H9 (cell line): ENCODE measurements at regions not wholly inside any gene's neighbourhood (a gene's known extent, or its start where the extent isn't known, plus 50 kb on each side); places are given as distances from the start of the nearest gene placed in this dataset.

Experiments
- DNase-seq: peaks from one replicate; pipeline ENCODE4 v3.0.0-alpha.2; 2017
- H2AFZ ChIP-seq: one replicate; pipeline ENCODE4 v1.6.1; 2013; ENCODE audit warnings: mild to moderate bottlenecking, low read length, control low read depth, moderate library complexity
- H2AK5ac ChIP-seq: 2 replicates; pipeline ENCODE4 v1.6.1; 2013; ENCODE audit warnings: low read length, control low read depth, mixed read lengths; ENCODE audit not compliant: insufficient read length
- H2BK120ac ChIP-seq: one replicate; pipeline ENCODE4 v1.6.1; 2013; ENCODE audit warnings: low read depth, mild to moderate bottlenecking, low read length, control low read depth, inconsistent platforms; ENCODE audit not compliant: poor library complexity, severe bottlenecking
- H2BK12ac ChIP-seq: 2 replicates; pipeline ENCODE4 v1.6.1; 2013; ENCODE audit warnings: low read length, control low read depth, mixed read lengths, low read depth; ENCODE audit not compliant: insufficient read length
- H2BK15ac ChIP-seq: 2 replicates; pipeline ENCODE4 v1.6.1; 2013; ENCODE audit warnings: low read depth, low read length, control low read depth
- H2BK20ac ChIP-seq: one replicate; pipeline ENCODE4 v1.6.1; 2013; ENCODE audit warnings: low read depth, mild to moderate bottlenecking, low read length, control low read depth, inconsistent platforms; ENCODE audit not compliant: poor library complexity, severe bottlenecking
- H2BK5ac ChIP-seq: 2 replicates; pipeline ENCODE4 v1.6.1; 2013; ENCODE audit warnings: low read length, control low read depth, mixed read lengths; ENCODE audit not compliant: insufficient read length
- H3K14ac ChIP-seq: 2 replicates; pipeline ENCODE4 v1.6.1; 2013; ENCODE audit warnings: low read length, control low read depth; ENCODE audit not compliant: insufficient read depth
- H3K18ac ChIP-seq: 2 replicates; pipeline ENCODE4 v1.6.1; 2013; ENCODE audit warnings: low read depth, mild to moderate bottlenecking, mixed read lengths, low read length, control low read depth; ENCODE audit not compliant: insufficient read length
- H3K23ac ChIP-seq: 2 replicates; pipeline ENCODE4 v1.6.1; 2013; ENCODE audit warnings: low read length, control low read depth, mixed read lengths, low read depth; ENCODE audit not compliant: insufficient read length
- H3K23me2 ChIP-seq: 2 replicates; pipeline ENCODE4 v1.6.1; 2013; ENCODE audit warnings: low read depth, mild to moderate bottlenecking, mixed read lengths, low read length, control low read depth; ENCODE audit not compliant: insufficient read length, poor library complexity, severe bottlenecking
- H3K27ac ChIP-seq: 2 replicates; pipeline ENCODE4 v1.5.1; 2013; ENCODE audit warnings: low read length, control low read depth, mixed read lengths, low read depth; ENCODE audit not compliant: insufficient read length
- H3K27me3 ChIP-seq: 2 replicates; pipeline ENCODE4 v1.6.1; 2013; ENCODE audit warnings: low read length, control low read depth, inconsistent platforms; ENCODE audit not compliant: insufficient read depth
- H3K4ac ChIP-seq: 2 replicates; pipeline ENCODE4 v1.6.1; 2013; ENCODE audit warnings: low read depth, mild to moderate bottlenecking, control low read depth, inconsistent platforms, low read length, moderate library complexity
- H3K4me1 ChIP-seq: 2 replicates; pipeline ENCODE4 v1.6.1; 2013; ENCODE audit warnings: low read length, control low read depth, inconsistent platforms; ENCODE audit not compliant: insufficient read depth
- H3K4me2 ChIP-seq: 2 replicates; pipeline ENCODE4 v1.6.1; 2013; ENCODE audit warnings: low read length, control low read depth, mixed read lengths; ENCODE audit not compliant: insufficient read length, insufficient read depth
- H3K56ac ChIP-seq: 2 replicates; pipeline ENCODE4 v1.6.1; 2013; ENCODE audit warnings: low read depth, mild to moderate bottlenecking, mixed read lengths, low read length, control low read depth; ENCODE audit not compliant: insufficient read length
- H3K79me1 ChIP-seq: 2 replicates; pipeline ENCODE4 v1.6.1; 2013; ENCODE audit warnings: low read depth, mild to moderate bottlenecking, moderate library complexity, low read length, control low read depth, inconsistent platforms; ENCODE audit not compliant: insufficient read depth, poor library complexity, severe bottlenecking
- H3K79me2 ChIP-seq: 2 replicates; pipeline ENCODE4 v1.6.1; 2013; ENCODE audit warnings: low read length, control low read depth, inconsistent platforms; ENCODE audit not compliant: insufficient read depth
- H3K9ac ChIP-seq: 2 replicates; pipeline ENCODE4 v1.6.1; 2013; ENCODE audit warnings: low read length, control low read depth, mixed read lengths; ENCODE audit not compliant: insufficient read length; ENCODE audit errors: extremely low read depth
- H3K9me3 ChIP-seq: one replicate; pipeline ENCODE4 v1.6.1; 2013; ENCODE audit warnings: low read depth, low read length, inconsistent platforms; ENCODE audit not compliant: control insufficient read depth
- H3T11ph ChIP-seq: one replicate; pipeline ENCODE4 v1.6.1; 2013; ENCODE audit warnings: mild to moderate bottlenecking, low read length, control low read depth, inconsistent platforms
- H4K20me1 ChIP-seq: one replicate; pipeline ENCODE4 v1.6.1; 2013; ENCODE audit not compliant: control insufficient read depth, insufficient read length, insufficient read depth
- H4K5ac ChIP-seq: 2 replicates; pipeline ENCODE4 v1.6.1; 2013; ENCODE audit warnings: low read depth, mild to moderate bottlenecking, mixed read lengths, low read length, control low read depth; ENCODE audit not compliant: insufficient read length
- H4K8ac ChIP-seq: replicated peaks from 2 replicates; pipeline ENCODE4 v1.6.1; 2013; ENCODE audit warnings: low read length, control low read depth, mixed read lengths, low read depth; ENCODE audit not compliant: insufficient read length
- H4K91ac ChIP-seq: 2 replicates; pipeline ENCODE4 v1.6.1; 2013; ENCODE audit warnings: low read depth, mild to moderate bottlenecking, moderate library complexity, mixed read lengths, low read length, control low read depth; ENCODE audit not compliant: insufficient read length
- H3K27ac Mint-ChIP-seq, 3 experiments: 2 replicates in 2 of 3; 3 replicates in 1 of 3; pipeline ENCODE4 v1.8.0; 2020 to 2021; ENCODE audit warnings: mixed read lengths in 3 of 3, mild to moderate bottlenecking in 1 of 3, moderate library complexity in 1 of 3
- H3K27me3 Mint-ChIP-seq: 2 replicates; pipeline ENCODE4 v1.8.0; 2021; ENCODE audit warnings: low read depth, mild to moderate bottlenecking, moderate library complexity, mixed read lengths
- H3K36me3 Mint-ChIP-seq, 3 experiments: 2 replicates in 2 of 3; 3 replicates in 1 of 3; pipeline ENCODE4 v1.8.0; 2020 to 2021; ENCODE audit warnings: low read depth in 3 of 3, mixed read lengths in 3 of 3; ENCODE audit not compliant: insufficient read depth in 1 of 3
- H3K4me1 Mint-ChIP-seq, 2 experiments: 2 replicates each; pipeline ENCODE4 v1.8.0; 2020; ENCODE audit warnings: mixed read lengths in 2 of 2
- H3K4me3 Mint-ChIP-seq, 2 experiments: 2 replicates in 1 of 2; 3 replicates in 1 of 2; pipeline ENCODE4 v1.8.0; 2020 to 2021; ENCODE audit warnings: mild to moderate bottlenecking in 2 of 2, mixed read lengths in 2 of 2, moderate library complexity in 1 of 2
- H3K9me3 Mint-ChIP-seq, 2 experiments: 2 replicates in 1 of 2; 3 replicates in 1 of 2; pipeline ENCODE4 v1.8.0; 2020; ENCODE audit warnings: mild to moderate bottlenecking in 2 of 2, mixed read lengths in 2 of 2, moderate library complexity in 1 of 2
- CTCF ChIP-seq: fragments of 200-600 bp; sonication (generic); conservative IDR thresholded peaks from 3 replicates; pipeline ENCODE4 v1.8.0; 2021; ENCODE audit warnings: antibody characterized with exemption, mild to moderate bottlenecking
- WGBS: extraction: QIAGEN DNeasy Blood & Tissue Kit; methylation state at CpG from one replicate; pipeline ENCODE4 v1.1.7; 2013; ENCODE audit warnings: missing lambda C conversion rate, low lambda C conversion rate, mixed read lengths; ENCODE audit not compliant: insufficient read length; ENCODE audit errors: extremely low coverage; 5-methylcytosine and 5-hydroxymethylcytosine counted together

- Mint-ChIP-seq H3K27ac (peak overlapping the region in 1 of 3 experiments; percentile 14; a peak in 1 of 7 replicates), H3K36me3 (peaks cover 0 to 8% (median 0%) of the 10 kb centered on the region in 3 experiments; a peak in 3 of 7 replicates), H3K9me3 (peaks cover 2 to 6% of the 10 kb centered on the region in 2 experiments; a peak in 2 of 5 replicates), H3K4me1 (peaks cover 6 to 9% of the 10 kb centered on the region in 2 experiments), H3K27me3 (no peaks in the 10 kb centered on the region), H3K4me3 (no peak overlapping the region)
- H3K27me3 ChIP-seq = no peaks in the 10 kb centered on the region
- H3K79me1 ChIP-seq = no peaks in the 10 kb centered on the region
- no peak overlapping the region for H2BK12ac ChIP-seq
- no CpG with 5 or more reads among the region's 7 CpGs for WGBS
- H2BK5ac ChIP-seq = no peak overlapping the region
- no peak overlapping the region for H2BK15ac ChIP-seq
- H3K9ac ChIP-seq = no peak overlapping the region
- H3K27ac ChIP-seq = no peak overlapping the region
- H3K23me2 ChIP-seq = no peaks in the 10 kb centered on the region
- H2BK20ac ChIP-seq = no peak overlapping the region
- no peak overlapping the region for H4K5ac ChIP-seq
- no peak for TF ChIP-seq CTCF
- no peak overlapping the region for H3K23ac ChIP-seq
- H4K20me1 ChIP-seq = no peaks in the 10 kb centered on the region
- H3K14ac ChIP-seq = no peak overlapping the region
- H3K56ac ChIP-seq = no peak overlapping the region
- no peak overlapping the region for H3T11ph ChIP-seq
- H2BK120ac ChIP-seq = no peak overlapping the region
- no peak overlapping the region for H3K4ac ChIP-seq
- no peak for DNase-seq
- no peaks in the 10 kb centered on the region for H3K9me3 ChIP-seq
- no peak overlapping the region for H3K4me2 ChIP-seq
- H3K18ac ChIP-seq = no peak overlapping the region
- no peak overlapping the region for H2AK5ac ChIP-seq
- no peak overlapping the region for H4K91ac ChIP-seq
- peak overlapping the region; percentile 62 for H2AFZ ChIP-seq
- H4K8ac ChIP-seq = no peak overlapping the region
- H3K4me1 ChIP-seq = no peaks in the 10 kb centered on the region
- H3K79me2 ChIP-seq = no peaks in the 10 kb centered on the region
These were observed 80.7 kb upstream of the HDAC9 start for GRCh38 chr7:18414885-18415284.
